WTC11 (cell line): ENCODE measurements at regions not wholly inside any gene's neighbourhood (a gene's known extent, or its start where the extent isn't known, plus 50 kb on each side); places are given as distances from the start of the nearest gene placed in this dataset.

Experiments used
- CREM ChIP-seq: sonication (generic); formaldehyde crosslinking; IDR thresholded peaks from 2 replicates; pipeline ENCODE4 v1.8.1; 2022; ENCODE audit warnings: mild to moderate bottlenecking, missing genetic modification reagents, moderate library complexity
- PRRX2 ChIP-seq: fragments of 250-450 bp; sonication (Bioruptor Pico); IDR thresholded peaks from 2 replicates; pipeline ENCODE4 v1.8.0; 2021; ENCODE audit warnings: mild to moderate bottlenecking
- RELA ChIP-seq: sonication (generic); formaldehyde crosslinking; IDR thresholded peaks from 2 replicates; pipeline ENCODE4 v1.8.1; 2022; ENCODE audit warnings: missing genetic modification reagents, mild to moderate bottlenecking, borderline replicate concordance
- SOX15 ChIP-seq: fragments of 250-450 bp; sonication (Bioruptor Pico); IDR thresholded peaks from 2 replicates; pipeline ENCODE4 v1.9.0; 2021; ENCODE audit warnings: mild to moderate bottlenecking
- ZBTB21 ChIP-seq: sonication (generic); formaldehyde crosslinking; IDR thresholded peaks from 2 replicates; pipeline ENCODE4 v1.8.1; 2023; ENCODE audit warnings: mild to moderate bottlenecking, missing genetic modification reagents, borderline replicate concordance
- TF ChIP-seq, protein P1 (sequence below): fragments of 200-600 bp; IDR thresholded peaks from 2 replicates; pipeline ENCODE4 v1.8.0; 2022; ENCODE audit warnings: antibody characterized with exemption
- TF ChIP-seq, protein P2 (sequence below): sonication (generic); formaldehyde crosslinking; IDR thresholded peaks from 2 replicates; pipeline ENCODE4 v1.8.1; 2022; ENCODE audit warnings: low read depth, missing genetic modification reagents, borderline replicate concordance
- TF ChIP-seq, protein P3 (sequence below): sonication (generic); formaldehyde crosslinking; IDR thresholded peaks from 2 replicates; pipeline ENCODE4 v1.8.1; 2023; ENCODE audit warnings: mild to moderate bottlenecking, missing genetic modification reagents, moderate library complexity
- TF ChIP-seq, protein P4 (sequence below): sonication (generic); formaldehyde crosslinking; IDR thresholded peaks from 2 replicates; pipeline ENCODE4 v1.8.1; 2022; ENCODE audit warnings: missing genetic modification reagents, borderline replicate concordance

DNA sequence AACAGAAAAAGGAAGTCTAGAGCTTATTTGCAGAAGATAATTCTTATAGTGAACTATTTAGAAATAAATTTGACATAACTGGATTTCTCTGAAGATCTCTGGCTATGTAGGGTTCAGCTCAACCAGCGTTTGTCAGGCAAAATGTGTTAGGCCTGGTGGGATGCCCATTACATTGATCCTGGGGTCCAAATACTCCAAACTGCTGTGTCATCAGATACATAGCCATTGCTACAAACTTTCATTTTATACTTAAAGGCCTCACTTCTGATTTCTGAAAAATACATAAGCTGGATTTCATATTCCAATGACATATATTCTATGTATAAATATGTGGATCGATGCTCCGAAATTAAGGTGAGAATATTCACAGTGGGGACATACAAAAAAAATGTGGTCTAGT is 1958.9 kb upstream of the TENM3 start:
- TF ChIP-seq SOX15 (CRISPR knock-in tag) (no peak), CREM (CRISPR knock-in tag) (no peak), ZBTB21 (CRISPR knock-in tag) (no peak), RELA (no peak), PRRX2 (CRISPR knock-in tag) (no peak)
- TF ChIP-seq, protein P1, sequence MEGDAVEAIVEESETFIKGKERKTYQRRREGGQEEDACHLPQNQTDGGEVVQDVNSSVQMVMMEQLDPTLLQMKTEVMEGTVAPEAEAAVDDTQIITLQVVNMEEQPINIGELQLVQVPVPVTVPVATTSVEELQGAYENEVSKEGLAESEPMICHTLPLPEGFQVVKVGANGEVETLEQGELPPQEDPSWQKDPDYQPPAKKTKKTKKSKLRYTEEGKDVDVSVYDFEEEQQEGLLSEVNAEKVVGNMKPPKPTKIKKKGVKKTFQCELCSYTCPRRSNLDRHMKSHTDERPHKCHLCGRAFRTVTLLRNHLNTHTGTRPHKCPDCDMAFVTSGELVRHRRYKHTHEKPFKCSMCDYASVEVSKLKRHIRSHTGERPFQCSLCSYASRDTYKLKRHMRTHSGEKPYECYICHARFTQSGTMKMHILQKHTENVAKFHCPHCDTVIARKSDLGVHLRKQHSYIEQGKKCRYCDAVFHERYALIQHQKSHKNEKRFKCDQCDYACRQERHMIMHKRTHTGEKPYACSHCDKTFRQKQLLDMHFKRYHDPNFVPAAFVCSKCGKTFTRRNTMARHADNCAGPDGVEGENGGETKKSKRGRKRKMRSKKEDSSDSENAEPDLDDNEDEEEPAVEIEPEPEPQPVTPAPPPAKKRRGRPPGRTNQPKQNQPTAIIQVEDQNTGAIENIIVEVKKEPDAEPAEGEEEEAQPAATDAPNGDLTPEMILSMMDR = no peak
- TF ChIP-seq, protein P2, sequence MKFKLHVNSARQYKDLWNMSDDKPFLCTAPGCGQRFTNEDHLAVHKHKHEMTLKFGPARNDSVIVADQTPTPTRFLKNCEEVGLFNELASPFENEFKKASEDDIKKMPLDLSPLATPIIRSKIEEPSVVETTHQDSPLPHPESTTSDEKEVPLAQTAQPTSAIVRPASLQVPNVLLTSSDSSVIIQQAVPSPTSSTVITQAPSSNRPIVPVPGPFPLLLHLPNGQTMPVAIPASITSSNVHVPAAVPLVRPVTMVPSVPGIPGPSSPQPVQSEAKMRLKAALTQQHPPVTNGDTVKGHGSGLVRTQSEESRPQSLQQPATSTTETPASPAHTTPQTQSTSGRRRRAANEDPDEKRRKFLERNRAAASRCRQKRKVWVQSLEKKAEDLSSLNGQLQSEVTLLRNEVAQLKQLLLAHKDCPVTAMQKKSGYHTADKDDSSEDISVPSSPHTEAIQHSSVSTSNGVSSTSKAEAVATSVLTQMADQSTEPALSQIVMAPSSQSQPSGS (CRISPR knock-in tag) = no peak
- TF ChIP-seq, protein P3, sequence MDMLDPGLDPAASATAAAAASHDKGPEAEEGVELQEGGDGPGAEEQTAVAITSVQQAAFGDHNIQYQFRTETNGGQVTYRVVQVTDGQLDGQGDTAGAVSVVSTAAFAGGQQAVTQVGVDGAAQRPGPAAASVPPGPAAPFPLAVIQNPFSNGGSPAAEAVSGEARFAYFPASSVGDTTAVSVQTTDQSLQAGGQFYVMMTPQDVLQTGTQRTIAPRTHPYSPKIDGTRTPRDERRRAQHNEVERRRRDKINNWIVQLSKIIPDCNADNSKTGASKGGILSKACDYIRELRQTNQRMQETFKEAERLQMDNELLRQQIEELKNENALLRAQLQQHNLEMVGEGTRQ (CRISPR knock-in tag) = no peak
- TF ChIP-seq, protein P4, sequence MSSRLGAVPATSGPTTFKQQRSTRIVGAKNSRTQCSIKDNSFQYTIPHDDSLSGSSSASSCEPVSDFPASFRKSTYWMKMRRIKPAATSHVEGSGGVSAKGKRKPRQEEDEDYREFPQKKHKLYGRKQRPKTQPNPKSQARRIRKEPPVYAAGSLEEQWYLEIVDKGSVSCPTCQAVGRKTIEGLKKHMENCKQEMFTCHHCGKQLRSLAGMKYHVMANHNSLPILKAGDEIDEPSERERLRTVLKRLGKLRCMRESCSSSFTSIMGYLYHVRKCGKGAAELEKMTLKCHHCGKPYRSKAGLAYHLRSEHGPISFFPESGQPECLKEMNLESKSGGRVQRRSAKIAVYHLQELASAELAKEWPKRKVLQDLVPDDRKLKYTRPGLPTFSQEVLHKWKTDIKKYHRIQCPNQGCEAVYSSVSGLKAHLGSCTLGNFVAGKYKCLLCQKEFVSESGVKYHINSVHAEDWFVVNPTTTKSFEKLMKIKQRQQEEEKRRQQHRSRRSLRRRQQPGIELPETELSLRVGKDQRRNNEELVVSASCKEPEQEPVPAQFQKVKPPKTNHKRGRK (CRISPR knock-in tag) = no peak
